ENCODE measurements at regions not wholly inside any gene's neighbourhood (a gene's known extent, or its start where the extent isn't known, plus 50 kb on each side); places are given as distances from the start of the nearest gene placed in this dataset.

DNA sequence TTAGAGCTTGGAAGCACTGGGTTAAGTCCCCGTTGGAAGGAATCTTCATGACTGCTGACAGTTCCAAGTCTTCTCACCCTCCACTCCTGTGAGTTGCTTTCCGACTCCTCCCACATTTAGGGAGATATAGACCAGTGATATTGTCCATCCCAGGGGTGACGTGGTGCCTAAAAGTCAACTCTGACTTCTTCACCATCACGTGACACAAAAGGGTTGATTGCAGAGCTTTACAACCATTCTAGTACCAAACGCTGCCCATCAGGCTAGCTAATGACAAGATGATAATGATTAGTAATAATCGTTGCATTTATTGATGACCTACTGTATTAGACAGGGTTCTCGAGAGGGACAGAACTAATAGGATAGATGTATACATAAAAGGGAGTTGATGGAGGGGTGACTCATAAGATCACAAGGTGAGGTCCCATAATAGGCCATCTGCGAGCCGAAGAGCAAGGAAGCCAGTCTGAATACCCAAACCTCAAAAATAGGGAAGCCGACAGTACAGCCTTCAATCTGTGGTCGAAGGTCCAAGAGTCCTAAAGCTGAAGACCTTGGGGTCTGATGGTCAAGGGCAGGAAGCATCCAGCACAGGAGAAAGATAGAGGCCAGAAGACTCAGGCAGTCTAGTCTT lies 85.3 kb upstream of the CARD11 start:
- no peak overlapping the region for H3K27ac ChIP-seq
- no peaks in the 10 kb centered on the region for H3K36me3 ChIP-seq
- TF ChIP-seq, protein P1, sequence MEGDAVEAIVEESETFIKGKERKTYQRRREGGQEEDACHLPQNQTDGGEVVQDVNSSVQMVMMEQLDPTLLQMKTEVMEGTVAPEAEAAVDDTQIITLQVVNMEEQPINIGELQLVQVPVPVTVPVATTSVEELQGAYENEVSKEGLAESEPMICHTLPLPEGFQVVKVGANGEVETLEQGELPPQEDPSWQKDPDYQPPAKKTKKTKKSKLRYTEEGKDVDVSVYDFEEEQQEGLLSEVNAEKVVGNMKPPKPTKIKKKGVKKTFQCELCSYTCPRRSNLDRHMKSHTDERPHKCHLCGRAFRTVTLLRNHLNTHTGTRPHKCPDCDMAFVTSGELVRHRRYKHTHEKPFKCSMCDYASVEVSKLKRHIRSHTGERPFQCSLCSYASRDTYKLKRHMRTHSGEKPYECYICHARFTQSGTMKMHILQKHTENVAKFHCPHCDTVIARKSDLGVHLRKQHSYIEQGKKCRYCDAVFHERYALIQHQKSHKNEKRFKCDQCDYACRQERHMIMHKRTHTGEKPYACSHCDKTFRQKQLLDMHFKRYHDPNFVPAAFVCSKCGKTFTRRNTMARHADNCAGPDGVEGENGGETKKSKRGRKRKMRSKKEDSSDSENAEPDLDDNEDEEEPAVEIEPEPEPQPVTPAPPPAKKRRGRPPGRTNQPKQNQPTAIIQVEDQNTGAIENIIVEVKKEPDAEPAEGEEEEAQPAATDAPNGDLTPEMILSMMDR (IDR thresholded peaks at IDR 0.05; ENCODE audit: low read depth, low read length): no peak
- no peak for DNase-seq
- H3K4me3 ChIP-seq (ENCODE audit: low read depth, low read length): no peak overlapping the region
- H3K9me3 ChIP-seq (ENCODE audit: severe bottlenecking): no peaks in the 10 kb centered on the region
- H3K27me3 ChIP-seq (ENCODE audit: insufficient read depth, low read depth, severe bottlenecking): no peaks in the 10 kb centered on the region

DNA sequence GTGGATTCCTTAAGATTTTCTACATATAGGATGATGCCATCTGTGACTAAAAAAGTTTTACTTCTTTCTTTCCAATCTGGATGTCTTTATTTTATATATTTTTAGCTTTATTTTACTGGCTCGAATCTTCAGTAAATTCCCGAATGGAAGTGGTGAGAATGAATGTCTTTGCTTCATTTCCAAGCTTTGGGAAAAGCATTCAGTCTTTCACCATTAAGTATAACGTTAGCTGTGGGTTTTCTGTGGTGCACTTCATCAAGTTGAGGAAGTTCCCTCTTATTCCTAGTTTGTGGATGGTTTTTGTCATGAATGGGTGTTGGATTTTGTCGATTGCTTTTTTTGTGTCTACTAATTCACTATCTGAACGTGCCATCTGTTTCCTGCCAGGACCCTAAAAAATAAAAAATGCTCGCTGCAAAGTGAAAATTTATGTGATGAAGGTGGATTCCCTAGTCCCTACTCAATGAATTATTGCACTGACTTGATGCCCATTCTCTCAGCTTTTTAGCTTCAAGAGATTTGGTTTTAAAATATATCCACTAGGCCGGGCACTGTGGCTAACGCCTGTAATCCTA lies 90.2 kb upstream of the CARD11 start:
- DNase-seq: no peak
- no peaks in the 10 kb centered on the region for H3K36me3 ChIP-seq
- no peaks in the 10 kb centered on the region for H3K27me3 ChIP-seq (ENCODE audit: insufficient read depth, low read depth, severe bottlenecking)
- H3K9me3 ChIP-seq (ENCODE audit: severe bottlenecking): no peaks in the 10 kb centered on the region
- H3K27ac ChIP-seq: no peak overlapping the region
- TF ChIP-seq, protein P1 (IDR thresholded peaks at IDR 0.05; ENCODE audit: low read depth, low read length): no peak
- no peak overlapping the region for H3K4me3 ChIP-seq (ENCODE audit: low read depth, low read length)

DNA sequence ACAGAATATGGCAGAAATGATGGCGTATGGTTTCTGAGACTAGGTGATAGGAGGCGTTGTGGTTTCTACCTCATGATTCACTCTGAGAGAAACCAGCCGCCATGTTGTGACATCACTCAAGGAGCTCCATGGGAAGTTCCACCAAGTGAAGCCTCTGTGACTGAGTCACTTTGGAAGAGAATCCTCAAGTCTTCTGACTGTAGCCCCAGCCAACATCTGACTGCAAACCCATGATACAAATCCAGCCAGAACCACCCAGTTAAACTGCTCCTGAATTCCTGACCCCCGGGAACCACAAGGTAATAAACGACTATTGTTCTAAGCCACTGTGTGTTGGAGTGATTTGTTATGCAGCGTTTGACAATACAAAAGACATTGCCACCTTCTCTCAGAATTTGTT lies 91.1 kb upstream of the CARD11 start:
- no peak for DNase-seq
- TF ChIP-seq, protein P1 (IDR thresholded peaks at IDR 0.05; ENCODE audit: low read depth, low read length): no peak
- Histone ChIP-seq H3K9me3 (ENCODE audit: severe bottlenecking) (no peaks in the 10 kb centered on the region), H3K4me3 (ENCODE audit: low read depth, low read length) (no peak overlapping the region), H3K27ac (no peak overlapping the region), H3K36me3 (no peaks in the 10 kb centered on the region), H3K27me3 (ENCODE audit: insufficient read depth, low read depth, severe bottlenecking) (no peaks in the 10 kb centered on the region)

DNA sequence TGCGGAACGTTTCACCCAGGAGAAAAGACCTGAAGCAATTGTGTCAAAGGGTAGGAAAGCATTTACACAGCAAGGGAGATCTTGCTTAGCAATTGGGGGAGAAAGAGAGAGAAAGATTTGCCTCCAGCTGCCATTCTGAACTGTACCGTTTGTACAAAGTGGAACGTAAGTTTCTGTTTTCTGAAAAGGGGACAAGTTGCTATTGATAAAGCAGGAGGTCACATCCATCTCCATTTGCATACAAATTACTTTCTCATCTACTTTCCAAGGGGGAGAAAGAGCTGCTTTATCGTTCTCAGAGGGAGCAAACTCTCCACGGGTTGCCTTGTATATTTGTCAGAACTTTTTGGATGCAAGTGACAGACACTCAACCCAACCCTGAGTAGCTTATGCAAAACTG lies 92.0 kb upstream of the CARD11 start:
- no peak for DNase-seq
- Histone ChIP-seq H3K9me3 (ENCODE audit: severe bottlenecking) (no peaks in the 10 kb centered on the region), H3K4me3 (ENCODE audit: low read depth, low read length) (no peak overlapping the region), H3K27ac (no peak overlapping the region), H3K36me3 (no peaks in the 10 kb centered on the region), H3K27me3 (ENCODE audit: insufficient read depth, low read depth, severe bottlenecking) (no peaks in the 10 kb centered on the region)
- TF ChIP-seq, protein P1 (IDR thresholded peaks at IDR 0.05; ENCODE audit: low read depth, low read length): no peak

DNA sequence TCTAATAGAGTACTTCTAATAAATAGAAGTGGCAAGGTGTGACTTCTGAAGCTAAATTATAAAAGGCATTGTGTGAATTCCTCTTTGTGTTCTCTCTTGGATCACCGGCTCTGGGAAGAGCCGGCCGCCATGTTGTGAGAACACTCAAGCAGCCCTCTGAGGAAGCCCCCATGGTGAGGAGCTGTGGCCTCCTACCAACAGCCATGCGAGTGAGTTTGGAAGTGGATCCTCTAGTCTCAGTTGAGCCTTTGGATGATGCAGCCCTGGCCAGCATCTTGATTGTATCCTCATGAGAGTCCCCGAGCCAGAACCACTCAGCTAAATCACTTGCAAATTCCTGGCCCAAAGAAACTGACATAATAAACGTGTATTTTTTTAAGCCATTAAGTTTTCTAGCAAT lies 94.5 kb upstream of the CARD11 start:
- Histone ChIP-seq H3K4me3 (ENCODE audit: low read depth, low read length) (no peak overlapping the region), H3K27me3 (ENCODE audit: insufficient read depth, low read depth, severe bottlenecking) (no peaks in the 10 kb centered on the region), H3K9me3 (ENCODE audit: severe bottlenecking) (no peaks in the 10 kb centered on the region), H3K36me3 (no peaks in the 10 kb centered on the region), H3K27ac (no peak overlapping the region)
- TF ChIP-seq, protein P1 (IDR thresholded peaks at IDR 0.05; ENCODE audit: low read depth, low read length): no peak
- no peak for DNase-seq

DNA sequence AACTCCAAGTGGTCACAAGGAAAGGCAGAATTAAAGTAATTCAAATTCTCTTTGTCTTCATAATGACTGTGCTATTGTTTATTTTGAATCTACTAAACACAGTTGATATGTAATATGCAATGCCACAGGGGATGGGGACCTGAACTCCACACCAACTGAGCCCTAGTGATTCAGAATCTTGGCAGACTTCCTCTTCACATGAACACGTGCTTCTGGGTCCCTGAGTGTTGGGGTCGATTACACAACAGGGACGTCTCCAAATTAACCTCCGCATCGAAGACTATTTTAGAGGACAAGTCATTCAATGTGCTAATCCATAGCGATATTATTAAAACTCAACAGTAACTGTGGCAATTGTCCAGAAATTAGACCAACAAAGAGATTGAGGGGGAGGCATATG lies 95.3 kb upstream of the CARD11 start:
- H3K9me3 ChIP-seq (ENCODE audit: severe bottlenecking): no peaks in the 10 kb centered on the region
- TF ChIP-seq, protein P1 (IDR thresholded peaks at IDR 0.05; ENCODE audit: low read depth, low read length): no peak
- H3K27me3 ChIP-seq (ENCODE audit: insufficient read depth, low read depth, severe bottlenecking): no peaks in the 10 kb centered on the region
- no peaks in the 10 kb centered on the region for H3K36me3 ChIP-seq
- no peak overlapping the region for H3K27ac ChIP-seq
- DNase-seq: no peak
- no peak overlapping the region for H3K4me3 ChIP-seq (ENCODE audit: low read depth, low read length)
